ENCODE measurements at regions not wholly inside any gene's neighbourhood (a gene's known extent, or its start where the extent isn't known, plus 50 kb on each side); places are given as distances from the start of the nearest gene placed in this dataset.

GRCh38 chr2:168350380-168350779, 103.0 kb upstream of the STK39 start:
- TF ChIP-seq, protein P1, sequence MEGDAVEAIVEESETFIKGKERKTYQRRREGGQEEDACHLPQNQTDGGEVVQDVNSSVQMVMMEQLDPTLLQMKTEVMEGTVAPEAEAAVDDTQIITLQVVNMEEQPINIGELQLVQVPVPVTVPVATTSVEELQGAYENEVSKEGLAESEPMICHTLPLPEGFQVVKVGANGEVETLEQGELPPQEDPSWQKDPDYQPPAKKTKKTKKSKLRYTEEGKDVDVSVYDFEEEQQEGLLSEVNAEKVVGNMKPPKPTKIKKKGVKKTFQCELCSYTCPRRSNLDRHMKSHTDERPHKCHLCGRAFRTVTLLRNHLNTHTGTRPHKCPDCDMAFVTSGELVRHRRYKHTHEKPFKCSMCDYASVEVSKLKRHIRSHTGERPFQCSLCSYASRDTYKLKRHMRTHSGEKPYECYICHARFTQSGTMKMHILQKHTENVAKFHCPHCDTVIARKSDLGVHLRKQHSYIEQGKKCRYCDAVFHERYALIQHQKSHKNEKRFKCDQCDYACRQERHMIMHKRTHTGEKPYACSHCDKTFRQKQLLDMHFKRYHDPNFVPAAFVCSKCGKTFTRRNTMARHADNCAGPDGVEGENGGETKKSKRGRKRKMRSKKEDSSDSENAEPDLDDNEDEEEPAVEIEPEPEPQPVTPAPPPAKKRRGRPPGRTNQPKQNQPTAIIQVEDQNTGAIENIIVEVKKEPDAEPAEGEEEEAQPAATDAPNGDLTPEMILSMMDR (conservative IDR thresholded peaks at IDR 0.05; ENCODE audit: low read length), result no peak
- H3K4me3 ChIP-seq (ENCODE audit: low read length), result no peak overlapping the region
- DNase-seq (ENCODE audit: low read depth), result no peak

GRCh38 chr2:168353251-168353650, 102.8 kb upstream of the CERS6 start:
- TF ChIP-seq, protein P1 (conservative IDR thresholded peaks at IDR 0.05; ENCODE audit: low read length), result no peak
- H3K4me3 ChIP-seq (ENCODE audit: low read length), result no peak overlapping the region
- DNase-seq (ENCODE audit: low read depth), result no peak

DNA sequence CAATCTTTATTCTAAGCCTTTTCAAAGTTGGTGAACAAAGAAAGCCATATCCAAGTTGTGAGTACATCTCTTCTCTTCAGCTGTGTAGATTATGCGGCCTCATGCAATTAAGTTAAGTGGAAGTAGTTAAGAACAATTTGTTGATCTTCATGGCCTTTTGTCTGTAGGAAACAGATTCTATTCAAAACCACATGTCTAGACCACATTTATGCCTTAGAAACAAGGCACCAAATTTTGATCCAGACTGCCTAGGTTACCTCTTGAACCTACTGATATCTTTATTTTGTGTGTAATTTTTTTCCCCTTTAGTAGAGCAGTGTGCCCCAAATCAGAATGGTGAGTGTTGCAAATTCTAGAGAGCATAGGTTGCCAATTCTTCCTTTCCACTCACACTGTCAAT, 101.6 kb upstream of the CERS6 start:
- TF ChIP-seq, protein P1 (conservative IDR thresholded peaks at IDR 0.05; ENCODE audit: low read length), result no peak
- DNase-seq (ENCODE audit: low read depth), result no peak
- no peak overlapping the region for H3K4me3 ChIP-seq (ENCODE audit: low read length)

DNA sequence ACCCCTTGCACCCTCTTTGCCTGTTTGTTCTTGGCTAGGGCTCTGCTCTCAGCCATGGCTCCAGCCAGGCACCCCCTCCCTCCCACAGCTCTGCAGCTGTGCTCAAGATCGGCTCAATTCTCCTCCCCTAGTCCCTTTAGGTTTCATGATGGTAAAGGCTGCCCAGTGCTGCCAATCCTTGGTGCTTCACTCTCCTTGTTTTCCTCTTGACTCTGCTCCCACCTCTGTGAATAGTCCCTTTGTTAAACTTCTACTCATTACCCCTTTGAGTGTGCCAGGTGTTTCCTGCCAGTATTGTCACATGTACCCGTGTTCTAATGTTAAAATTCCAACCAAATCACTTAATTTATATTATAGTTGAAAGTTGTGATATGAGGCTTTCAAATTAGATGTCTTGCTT, 101.0 kb upstream of the CERS6 start:
- DNase-seq (ENCODE audit: low read depth), result no peak
- H3K4me3 ChIP-seq (ENCODE audit: low read length), result no peak overlapping the region
- TF ChIP-seq, protein P1 (conservative IDR thresholded peaks at IDR 0.05; ENCODE audit: low read length), result no peak

GRCh38 chr2:168355779-168356476, 100.1 kb upstream of the CERS6 start:
- DNase-seq (ENCODE audit: low read depth), result no peak
- TF ChIP-seq, protein P1 (conservative IDR thresholded peaks at IDR 0.05; ENCODE audit: low read length), result no peak
- no peak overlapping the region for H3K4me3 ChIP-seq (ENCODE audit: low read length)

DNA sequence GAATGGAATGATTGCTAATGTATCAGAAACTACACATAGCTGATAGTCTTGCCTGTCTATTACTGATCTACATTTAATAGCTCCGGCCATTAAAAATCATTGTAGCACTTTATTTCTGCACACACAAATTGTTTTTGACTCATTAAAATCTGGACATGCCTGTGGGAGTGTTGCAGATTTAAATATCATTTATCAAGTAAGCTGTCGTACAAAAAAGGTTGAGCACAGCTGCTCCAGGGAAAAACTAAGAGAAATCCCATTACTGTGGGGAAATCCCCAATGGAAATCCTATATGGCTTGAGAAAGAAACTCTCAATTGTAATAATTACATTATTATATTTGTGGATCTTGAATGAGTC, 99.6 kb upstream of the CERS6 start:
- TF ChIP-seq, protein P1 (conservative IDR thresholded peaks at IDR 0.05; ENCODE audit: low read length), result no peak
- no peak overlapping the region for H3K4me3 ChIP-seq (ENCODE audit: low read length)
- DNase-seq (ENCODE audit: low read depth), result no peak

DNA sequence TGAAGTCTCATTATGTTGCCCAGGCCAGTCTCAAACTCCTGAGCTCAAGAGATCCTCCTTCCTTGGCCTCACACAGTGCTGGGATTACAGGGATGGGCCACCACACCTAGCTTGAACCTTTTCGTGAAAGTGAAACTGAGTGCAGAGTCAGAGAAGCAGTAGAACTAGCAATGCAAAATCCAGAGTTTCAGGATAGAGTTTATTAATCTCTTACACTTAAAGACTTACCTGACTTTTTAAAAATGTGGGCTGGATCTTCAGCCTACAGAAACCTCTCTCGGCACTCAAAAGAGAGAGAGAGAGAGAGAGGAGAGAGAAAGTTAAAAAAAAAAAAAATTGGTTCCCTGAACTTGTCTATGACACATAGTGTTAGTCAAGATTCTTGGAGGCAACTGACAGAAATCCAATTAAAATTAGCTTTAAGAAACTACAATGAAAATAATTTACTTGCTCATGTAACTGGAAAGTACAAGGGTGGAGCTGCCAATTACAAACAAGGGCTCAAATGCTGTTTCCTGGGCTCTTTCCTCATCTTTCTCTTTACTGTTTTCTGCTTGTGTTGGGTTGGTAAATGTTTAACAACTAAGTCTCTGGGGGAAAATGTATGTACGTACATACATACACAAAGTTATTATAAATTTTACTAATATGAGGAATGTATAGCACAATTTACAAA, 98.1 kb upstream of the CERS6 start:
- TF ChIP-seq, protein P1 (conservative IDR thresholded peaks at IDR 0.05; ENCODE audit: low read length), result no peak
- DNase-seq (ENCODE audit: low read depth), result no peak

More for the DNA sequence above, 98.1 kb upstream of the CERS6 start:
- no peak overlapping the region for H3K4me3 ChIP-seq (ENCODE audit: low read length)

Data from AG10803 (cell line).